ENCODE measurements at regions not wholly inside any gene's neighbourhood (a gene's known extent, or its start where the extent isn't known, plus 50 kb on each side); places are given as distances from the start of the nearest gene placed in this dataset.

GRCh38 chr2:129330504-129330903 is 649.0 kb upstream of the RAB6C start:
- no peak for TF ChIP-seq CTCF (IDR thresholded peaks at IDR 0.05; ENCODE audit: low read depth, low read length)
- TF ChIP-seq EZH2phosphoT487 (IDR thresholded peaks at IDR 0.05; ENCODE audit: low read depth): no peak
